ENCODE measurements at regions not wholly inside any gene's neighbourhood (a gene's known extent, or its start where the extent isn't known, plus 50 kb on each side); places are given as distances from the start of the nearest gene placed in this dataset.

DNA sequence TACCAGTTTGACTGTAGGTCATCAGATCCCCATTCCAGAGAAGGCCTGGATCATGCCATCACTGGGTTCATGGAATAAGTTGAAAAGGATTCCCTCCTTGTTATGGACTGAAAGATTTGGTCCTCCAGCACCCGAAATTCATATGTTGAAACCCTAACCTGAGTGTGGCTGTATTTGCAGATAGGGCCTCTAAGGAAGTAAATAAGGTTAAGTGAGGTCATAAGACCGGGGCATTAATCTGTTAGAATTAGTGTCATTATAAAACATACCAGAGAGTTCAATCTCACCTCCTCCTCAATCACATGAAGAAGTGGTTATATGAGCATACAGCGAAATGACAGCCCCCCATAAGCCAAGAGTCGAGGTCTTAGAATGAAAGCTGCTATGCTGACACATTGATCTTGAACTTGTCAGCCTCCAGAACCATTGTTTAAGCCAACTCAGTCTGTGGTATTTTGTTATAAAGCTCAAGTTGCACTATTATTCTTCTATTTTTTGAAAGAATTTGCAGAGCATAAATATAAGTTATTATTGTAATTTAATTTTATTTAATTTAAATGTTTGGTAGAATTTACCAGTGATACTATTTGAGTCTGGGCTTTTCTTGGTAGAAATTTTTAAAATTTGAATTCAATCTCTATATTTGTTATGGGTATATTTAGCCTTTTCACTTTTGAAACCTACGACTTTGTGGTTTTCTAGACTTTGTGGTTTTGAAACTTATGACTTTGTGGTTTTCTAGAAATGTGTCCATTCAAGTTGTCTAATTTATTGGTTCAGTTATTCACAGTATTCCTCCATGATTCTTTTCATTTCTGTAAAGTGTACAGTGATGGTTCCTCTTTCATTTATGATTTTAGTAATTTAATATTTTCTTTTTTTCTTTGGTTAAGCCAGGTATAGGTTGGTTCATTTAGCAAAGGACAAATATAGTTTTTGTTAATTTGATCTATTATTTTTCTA is 1206.7 kb upstream of the CDH2 start:
- WGBS (ENCODE audit: low lambda C conversion rate) = 4% methylated on average over 5 of the region's 5 CpGs
- ChIA-PET CTCF (ENCODE audit: low intra/inter-chr PET ratio, low total read pairs) (no interaction called here), POLR2A (no interaction called here)
- H2AFZ ChIP-seq (ENCODE audit: low read length) = no peak overlapping the region
- DNase-seq (ENCODE audit: low spot score) (no peak), FAIRE-seq (no peak), ATAC-seq (no peak)
- H3K4me1 ChIP-seq (ENCODE audit: insufficient read depth, low read length) = no peaks in the 10 kb centered on the region
- H3K4me3 ChIP-seq (replicated peaks in 1 of 3; ENCODE audit: insufficient read depth in 1 of 3, low read depth in 2 of 3, low read length in 3 of 3) = no peak overlapping the region
- no peaks in the 10 kb centered on the region for H3K79me2 ChIP-seq (ENCODE audit: insufficient read depth, low read length)
- no peaks in the 10 kb centered on the region for H3K27me3 ChIP-seq (ENCODE audit: control insufficient read depth in 1 of 2, insufficient read depth in 2 of 2, low read length in 2 of 2)
- TF ChIP-seq ZNF224 (CRISPR knock-in tag; IDR thresholded peaks at IDR 0.05) (no peak), ZBTB20 (CRISPR knock-in tag; IDR thresholded peaks at IDR 0.05; ENCODE audit: borderline replicate concordance, low read depth) (no peak), TP53 (CRISPR knock-in tag; conservative IDR thresholded peaks at IDR 0.05) (no peak), ZSCAN30 (CRISPR knock-in tag; IDR thresholded peaks at IDR 0.05) (no peak), HNRNPH1 (optimal IDR thresholded peaks at IDR 0.05; ENCODE audit: low read depth, low read length) (no peak), HNF4A (CRISPR knock-in tag; IDR thresholded peaks at IDR 0.05) (no peak), SIX1 (CRISPR knock-in tag; IDR thresholded peaks at IDR 0.05; ENCODE audit: borderline replicate concordance) (no peak), KDM6A (CRISPR knock-in tag; IDR thresholded peaks at IDR 0.05; ENCODE audit: low read depth) (no peak), ZNF773 (CRISPR knock-in tag; IDR thresholded peaks at IDR 0.05; ENCODE audit: borderline replicate concordance) (no peak), ZNF160 (CRISPR knock-in tag; IDR thresholded peaks at IDR 0.05) (no peak)
- TF ChIP-seq, protein P1, sequence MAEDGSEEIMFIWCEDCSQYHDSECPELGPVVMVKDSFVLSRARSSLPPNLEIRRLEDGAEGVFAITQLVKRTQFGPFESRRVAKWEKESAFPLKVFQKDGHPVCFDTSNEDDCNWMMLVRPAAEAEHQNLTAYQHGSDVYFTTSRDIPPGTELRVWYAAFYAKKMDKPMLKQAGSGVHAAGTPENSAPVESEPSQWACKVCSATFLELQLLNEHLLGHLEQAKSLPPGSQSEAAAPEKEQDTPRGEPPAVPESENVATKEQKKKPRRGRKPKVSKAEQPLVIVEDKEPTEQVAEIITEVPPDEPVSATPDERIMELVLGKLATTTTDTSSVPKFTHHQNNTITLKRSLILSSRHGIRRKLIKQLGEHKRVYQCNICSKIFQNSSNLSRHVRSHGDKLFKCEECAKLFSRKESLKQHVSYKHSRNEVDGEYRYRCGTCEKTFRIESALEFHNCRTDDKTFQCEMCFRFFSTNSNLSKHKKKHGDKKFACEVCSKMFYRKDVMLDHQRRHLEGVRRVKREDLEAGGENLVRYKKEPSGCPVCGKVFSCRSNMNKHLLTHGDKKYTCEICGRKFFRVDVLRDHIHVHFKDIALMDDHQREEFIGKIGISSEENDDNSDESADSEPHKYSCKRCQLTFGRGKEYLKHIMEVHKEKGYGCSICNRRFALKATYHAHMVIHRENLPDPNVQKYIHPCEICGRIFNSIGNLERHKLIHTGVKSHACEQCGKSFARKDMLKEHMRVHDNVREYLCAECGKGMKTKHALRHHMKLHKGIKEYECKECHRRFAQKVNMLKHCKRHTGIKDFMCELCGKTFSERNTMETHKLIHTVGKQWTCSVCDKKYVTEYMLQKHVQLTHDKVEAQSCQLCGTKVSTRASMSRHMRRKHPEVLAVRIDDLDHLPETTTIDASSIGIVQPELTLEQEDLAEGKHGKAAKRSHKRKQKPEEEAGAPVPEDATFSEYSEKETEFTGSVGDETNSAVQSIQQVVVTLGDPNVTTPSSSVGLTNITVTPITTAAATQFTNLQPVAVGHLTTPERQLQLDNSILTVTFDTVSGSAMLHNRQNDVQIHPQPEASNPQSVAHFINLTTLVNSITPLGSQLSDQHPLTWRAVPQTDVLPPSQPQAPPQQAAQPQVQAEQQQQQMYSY (CRISPR knock-in tag; IDR thresholded peaks at IDR 0.05) = no peak
- no TSS peak for BruUV-seq (replicated peaks)
- intact Hi-C loops (cut with micrococcal nuclease; ENCODE audit: unreplicated experiment) (no loop called here), in situ Hi-C loops (cut with HindIII; ENCODE audit: extremely low pct_ligation_motif_present, low pct_unique_long_range_greater_than_20kb) (no loop called here)
- no peak overlapping the region for H3K4me2 ChIP-seq (ENCODE audit: low read depth, low read length)
- no peaks in the 10 kb centered on the region for H3K36me3 ChIP-seq (replicated peaks in 1 of 2; ENCODE audit: control insufficient read depth in 1 of 2, insufficient read depth in 2 of 2, low read length in 2 of 2)
- H3K9ac ChIP-seq (ENCODE audit: insufficient read depth, low read depth, low read length) = no peak overlapping the region
- no peaks in the 10 kb centered on the region for H3K9me3 ChIP-seq (ENCODE audit: low read length)
- no peak overlapping the region for H3K27ac ChIP-seq (ENCODE audit: extremely low read length, insufficient read depth, low read length)
- H4K20me1 ChIP-seq (ENCODE audit: insufficient read depth, low read length) = no peaks in the 10 kb centered on the region
